ENCODE measurements at regions not wholly inside any gene's neighbourhood (a gene's known extent, or its start where the extent isn't known, plus 50 kb on each side); places are given as distances from the start of the nearest gene placed in this dataset.

GRCh38 chr1:24987875-24988557 lies 57.9 kb upstream of the RUNX3 start:
- Histone ChIP-seq H3K9ac (ENCODE audit: extremely low read depth, insufficient read length, low read length) (no peak overlapping the region), H3K18ac (ENCODE audit: insufficient read length, low read depth, low read length) (no peak overlapping the region), H4K20me1 (ENCODE audit: control insufficient read depth, insufficient read depth, insufficient read length) (no peaks in the 10 kb centered on the region), H3K79me1 (ENCODE audit: insufficient read depth, low read depth, low read length, poor library complexity, severe bottlenecking) (no peaks in the 10 kb centered on the region), H2AFZ (ENCODE audit: low read length) (no peak overlapping the region), H2BK20ac (ENCODE audit: low read depth, low read length, poor library complexity, severe bottlenecking) (no peak overlapping the region), H3K27me3 (ENCODE audit: insufficient read depth, low read length) (no peaks in the 10 kb centered on the region), H3K4me2 (ENCODE audit: insufficient read depth, insufficient read length, low read length) (no peak overlapping the region), H2BK5ac (ENCODE audit: insufficient read length, low read length) (no peak overlapping the region), H3K23ac (ENCODE audit: insufficient read length, low read depth, low read length) (no peak overlapping the region), H2AK5ac (ENCODE audit: insufficient read length, low read length) (no peak overlapping the region), H2BK120ac (ENCODE audit: low read depth, low read length, poor library complexity, severe bottlenecking) (no peak overlapping the region), H3K14ac (ENCODE audit: insufficient read depth, low read length) (no peak overlapping the region), H4K8ac (replicated peaks; ENCODE audit: insufficient read length, low read depth, low read length) (no peak overlapping the region), H3K4me1 (ENCODE audit: insufficient read depth, low read length) (no peaks in the 10 kb centered on the region), H3K56ac (ENCODE audit: insufficient read length, low read depth, low read length) (no peak overlapping the region), H3K23me2 (ENCODE audit: insufficient read length, low read depth, low read length, poor library complexity, severe bottlenecking) (no peaks in the 10 kb centered on the region), H2BK12ac (ENCODE audit: insufficient read length, low read depth, low read length) (no peak overlapping the region), H3K4ac (ENCODE audit: low read depth, low read length) (no peak overlapping the region), H3K9me3 (ENCODE audit: control insufficient read depth, low read depth, low read length) (no peaks in the 10 kb centered on the region), H3T11ph (ENCODE audit: low read length) (no peak overlapping the region), H4K5ac (ENCODE audit: insufficient read length, low read depth, low read length) (no peak overlapping the region), H2BK15ac (ENCODE audit: low read depth, low read length) (no peak overlapping the region), H4K91ac (ENCODE audit: insufficient read length, low read depth, low read length) (no peak overlapping the region), H3K27ac (ENCODE audit: insufficient read length, low read depth, low read length) (no peak overlapping the region), H3K79me2 (ENCODE audit: insufficient read depth, low read length) (no peaks in the 10 kb centered on the region)
- Mint-ChIP-seq H3K27ac (no peak overlapping the region), H3K4me3 (no peak overlapping the region; a peak in 1 of 5 replicates), H3K36me3 (ENCODE audit: insufficient read depth in 1 of 3, low read depth in 3 of 3) (no peaks in the 10 kb centered on the region), H3K9me3 (no peaks in the 10 kb centered on the region; a peak in 1 of 5 replicates), H3K27me3 (ENCODE audit: low read depth) (peaks cover 9% of the 10 kb centered on the region), H3K4me1 (peaks cover 18 to 29% of the 10 kb centered on the region in 2 experiments)
- DNase-seq: no peak
- WGBS (ENCODE audit: extremely low coverage, insufficient read length, low lambda C conversion rate): no CpG with 5 or more reads among the region's 5 CpGs
- TF ChIP-seq CTCF (conservative IDR thresholded peaks at IDR 0.05): no peak

Data from H9 (cell line).